ENCODE measurements at regions not wholly inside any gene's neighbourhood (a gene's known extent, or its start where the extent isn't known, plus 50 kb on each side); places are given as distances from the start of the nearest gene placed in this dataset.

GRCh38 chr19:29386970-29387369, 138.8 kb upstream of the VSTM2B start:
- Mint-ChIP-seq H3K27ac (no peak overlapping the region), H3K27me3 (no peaks in the 10 kb centered on the region), H3K9me3 (no peaks in the 10 kb centered on the region), H3K4me3 (no peak overlapping the region), H3K36me3 (peaks cover 3% of the 10 kb centered on the region), H3K4me1 (no peaks in the 10 kb centered on the region)

- Mint-ChIP-seq H3K4me1 (no peaks in the 10 kb centered on the region), H3K36me3 (peaks cover 3% of the 10 kb centered on the region), H3K9me3 (no peaks in the 10 kb centered on the region), H3K4me3 (no peak overlapping the region), H3K27me3 (no peaks in the 10 kb centered on the region), H3K27ac (no peak overlapping the region)
These were observed 138.2 kb upstream of the VSTM2B start for GRCh38 chr19:29387586-29387985.

- H3K27ac Mint-ChIP-seq = no peak overlapping the region
- H3K4me1 Mint-ChIP-seq = no peaks in the 10 kb centered on the region
- no peaks in the 10 kb centered on the region for H3K27me3 Mint-ChIP-seq
- H3K36me3 Mint-ChIP-seq = peaks cover 3% of the 10 kb centered on the region
- no peaks in the 10 kb centered on the region for H3K9me3 Mint-ChIP-seq
- no peak overlapping the region for H3K4me3 Mint-ChIP-seq
These were observed 136.3 kb upstream of the VSTM2B start for GRCh38 chr19:29389495-29389894.

- Mint-ChIP-seq H3K9me3 (no peaks in the 10 kb centered on the region), H3K4me1 (no peaks in the 10 kb centered on the region), H3K36me3 (peaks cover 3% of the 10 kb centered on the region), H3K27ac (no peak overlapping the region), H3K4me3 (no peak overlapping the region), H3K27me3 (peaks cover 2% of the 10 kb centered on the region)
These were observed 135.1 kb upstream of the VSTM2B start for GRCh38 chr19:29390742-29391141.

GRCh38 chr19:29393915-29394460, 131.8 kb upstream of the VSTM2B start:
- H3K27me3 Mint-ChIP-seq = peaks cover 2% of the 10 kb centered on the region
- no peak overlapping the region for H3K4me3 Mint-ChIP-seq
- H3K9me3 Mint-ChIP-seq = no peaks in the 10 kb centered on the region
- peaks cover 3% of the 10 kb centered on the region for H3K36me3 Mint-ChIP-seq
- H3K27ac Mint-ChIP-seq = no peak overlapping the region
- H3K4me1 Mint-ChIP-seq = no peaks in the 10 kb centered on the region

- no peak overlapping the region for H3K4me3 Mint-ChIP-seq
- peaks cover 2% of the 10 kb centered on the region for H3K36me3 Mint-ChIP-seq
- H3K9me3 Mint-ChIP-seq = no peaks in the 10 kb centered on the region
- peak overlapping the region; percentile 26 for H3K27ac Mint-ChIP-seq
- peaks cover 4% of the 10 kb centered on the region for H3K27me3 Mint-ChIP-seq
- H3K4me1 Mint-ChIP-seq = no peaks in the 10 kb centered on the region
These were observed 130.6 kb upstream of the VSTM2B start for GRCh38 chr19:29395111-29395733.

- H3K36me3 Mint-ChIP-seq = no peaks in the 10 kb centered on the region
- peaks cover 4% of the 10 kb centered on the region for H3K27me3 Mint-ChIP-seq
- H3K27ac Mint-ChIP-seq = no peak overlapping the region
- no peaks in the 10 kb centered on the region for H3K4me1 Mint-ChIP-seq
- no peaks in the 10 kb centered on the region for H3K9me3 Mint-ChIP-seq
- no peak overlapping the region for H3K4me3 Mint-ChIP-seq
These were observed 129.9 kb upstream of the VSTM2B start for GRCh38 chr19:29395734-29396414.

GRCh38 chr19:29396925-29397324, 128.9 kb upstream of the VSTM2B start:
- no peaks in the 10 kb centered on the region for H3K36me3 Mint-ChIP-seq
- H3K4me1 Mint-ChIP-seq = no peaks in the 10 kb centered on the region
- H3K27me3 Mint-ChIP-seq = peaks cover 4% of the 10 kb centered on the region
- H3K4me3 Mint-ChIP-seq = no peak overlapping the region
- H3K9me3 Mint-ChIP-seq = no peaks in the 10 kb centered on the region
- H3K27ac Mint-ChIP-seq = no peak overlapping the region

- H3K4me3 Mint-ChIP-seq = no peak overlapping the region
- no peaks in the 10 kb centered on the region for H3K36me3 Mint-ChIP-seq
- H3K27me3 Mint-ChIP-seq = peaks cover 4% of the 10 kb centered on the region
- no peaks in the 10 kb centered on the region for H3K9me3 Mint-ChIP-seq
- H3K27ac Mint-ChIP-seq = no peak overlapping the region
- H3K4me1 Mint-ChIP-seq = no peaks in the 10 kb centered on the region
These were observed 128.0 kb upstream of the VSTM2B start for GRCh38 chr19:29397748-29398147.

GRCh38 chr19:29399804-29400203, 126.0 kb upstream of the VSTM2B start:
- H3K36me3 Mint-ChIP-seq = no peaks in the 10 kb centered on the region
- H3K4me1 Mint-ChIP-seq = no peaks in the 10 kb centered on the region
- peaks cover 4% of the 10 kb centered on the region for H3K27me3 Mint-ChIP-seq
- no peaks in the 10 kb centered on the region for H3K9me3 Mint-ChIP-seq
- H3K27ac Mint-ChIP-seq = no peak overlapping the region
- H3K4me3 Mint-ChIP-seq = no peak overlapping the region

- no peaks in the 10 kb centered on the region for H3K9me3 Mint-ChIP-seq
- peaks cover 1% of the 10 kb centered on the region for H3K27me3 Mint-ChIP-seq
These were observed 124.7 kb upstream of the VSTM2B start for GRCh38 chr19:29400917-29401711.

GRCh38 chr19:29401712-29402421, 123.9 kb upstream of the VSTM2B start:
- H3K27me3 Mint-ChIP-seq = peaks cover 1% of the 10 kb centered on the region
- H3K4me1 Mint-ChIP-seq = no peaks in the 10 kb centered on the region
- no peaks in the 10 kb centered on the region for H3K36me3 Mint-ChIP-seq
- no peaks in the 10 kb centered on the region for H3K9me3 Mint-ChIP-seq
- no peak overlapping the region for H3K27ac Mint-ChIP-seq
- no peak overlapping the region for H3K4me3 Mint-ChIP-seq

More at GRCh38 chr19:29400917-29401711, 124.7 kb upstream of the VSTM2B start:
- Mint-ChIP-seq H3K4me3 (no peak overlapping the region), H3K4me1 (no peaks in the 10 kb centered on the region), H3K27ac (no peak overlapping the region), H3K36me3 (no peaks in the 10 kb centered on the region)

- Mint-ChIP-seq H3K4me1 (no peaks in the 10 kb centered on the region), H3K27ac (no peak overlapping the region), H3K36me3 (no peaks in the 10 kb centered on the region), H3K9me3 (no peaks in the 10 kb centered on the region), H3K4me3 (no peak overlapping the region), H3K27me3 (peaks cover 1% of the 10 kb centered on the region)
These were observed 123.2 kb upstream of the VSTM2B start for GRCh38 chr19:29402563-29402962.

GRCh38 chr19:29404015-29404414, 121.8 kb upstream of the VSTM2B start:
- Mint-ChIP-seq H3K9me3 (no peaks in the 10 kb centered on the region), H3K36me3 (no peaks in the 10 kb centered on the region)

GRCh38 chr19:29404951-29405727, 120.7 kb upstream of the VSTM2B start:
- Mint-ChIP-seq H3K4me3 (no peak overlapping the region), H3K27ac (no peak overlapping the region), H3K36me3 (no peaks in the 10 kb centered on the region), H3K9me3 (no peaks in the 10 kb centered on the region), H3K27me3 (no peaks in the 10 kb centered on the region), H3K4me1 (no peaks in the 10 kb centered on the region)

More at GRCh38 chr19:29404015-29404414, 121.8 kb upstream of the VSTM2B start:
- Mint-ChIP-seq H3K4me1 (no peaks in the 10 kb centered on the region), H3K27ac (no peak overlapping the region), H3K4me3 (no peak overlapping the region), H3K27me3 (peaks cover 1% of the 10 kb centered on the region)
